Stomach (tissue), 8 donors: ENCODE measurements at regions not wholly inside any gene's neighbourhood (a gene's known extent, or its start where the extent isn't known, plus 50 kb on each side); places are given as distances from the start of the nearest gene placed in this dataset.
A peak's percentile ranks its signal among the peaks of the same experiment; 100 is the strongest.
"Not testable (repeated sequence)": the region's sequence is repeated elsewhere in the genome, so short reads cannot be mapped to it uniquely, and the experiment has no call there.

Experiments
- DNase-seq, 2 donors: peaks; one replicate each; pipeline versions ENCODE4 v3.0.0 to v3.0.0-alpha.2; 2013 to 2019
- H3K27ac ChIP-seq, 5 donors: fragments of 200-600 bp in 4 of 5; sonication (generic) in 4 of 5; one replicate each; pipeline ENCODE4 v1.5.1; 2013 to 2019; ENCODE audit warnings: mild to moderate bottlenecking in 1 of 5, moderate library complexity in 1 of 5
- H3K27me3 ChIP-seq, 3 donors: fragments of 200-600 bp; sonication (generic); one replicate each; pipeline ENCODE4 v1.5.1; 2017 to 2019; ENCODE audit warnings: mixed run types in 1 of 3
- H3K36me3 ChIP-seq, 4 donors: fragments of 200-600 bp; sonication (generic); 1 replicate in 3 of 4; 2 replicates in 1 of 4; pipeline ENCODE4 v1.5.1; 2016 to 2019
- H3K4me1 ChIP-seq, 4 donors: fragments of 200-600 bp; sonication (generic); one replicate each; pipeline ENCODE4 v1.5.1; 2016 to 2019
- H3K4me3 ChIP-seq, 4 donors: fragments of 200-600 bp; sonication (generic) in 3 of 4; one replicate each; pipeline ENCODE4 v1.5.1; 2016 to 2019; ENCODE audit warnings: mild to moderate bottlenecking in 1 of 4
- H3K9me3 ChIP-seq, 4 donors: fragments of 200-600 bp; sonication (generic); one replicate each; pipeline ENCODE4 v1.5.1; 2016 to 2019
- CTCF ChIP-seq, 7 experiments: fragments of 450-650 bp in 4 of 7; fragments of 200-600 bp in 3 of 7; sonication (generic) in 3 of 7; IDR thresholded peaks; one replicate each; pipeline ENCODE4 v1.5.1; 2016 to 2019; ENCODE audit warnings: antibody characterized with exemption in 7 of 7, control low read depth in 2 of 7, mild to moderate bottlenecking in 1 of 7
- EP300 ChIP-seq: sonication (generic); formaldehyde crosslinking; IDR thresholded peaks from one replicate; pipeline ENCODE4 v1.6.1; 2017; ENCODE audit warnings: antibody characterized with exemption
- POLR2A ChIP-seq, 4 donors: fragments of 450-650 bp; IDR thresholded peaks; one replicate each; pipeline ENCODE4 v1.6.1; 2016; ENCODE audit warnings: antibody characterized with exemption in 4 of 4, control low read depth in 2 of 4, mild to moderate bottlenecking in 1 of 4, moderate library complexity in 1 of 4
- POLR2AphosphoS5 ChIP-seq, 3 donors: sonication (generic); formaldehyde crosslinking; IDR thresholded peaks; one replicate each; pipeline ENCODE4 v1.6.1; 2016; ENCODE audit warnings: antibody characterized with exemption in 3 of 3
- WGBS, 5 donors: extraction: QIAGEN DNeasy Blood & Tissue Kit in 3 of 5; methylation state at CpG; one replicate each; pipeline versions ENCODE4 v1.1.5 to v1.1.7; 2013 to 2018; 5-methylcytosine and 5-hydroxymethylcytosine counted together
- intact Hi-C: fragments of 100-400 bp; cut with DNase I; formaldehyde crosslinking; loops from one replicate; pipeline ENCODE4 v1.15.1; 2023; ENCODE audit warnings: low total_unique reads
- donor health status: healthy with polysubstance abuse.
- donor health status: Bipolar disorder and iron deficiency.
- donor health status: healthy.

- DNase-seq, result no peak
- H3K27ac ChIP-seq, result peak overlapping the region in 1 of 5 donors; percentile 64
- intact Hi-C loops, result no loop called here
- TF ChIP-seq POLR2A (IDR thresholded peaks at IDR 0.05) (no peak), EP300 (no peak), CTCF (IDR thresholded peaks at IDR 0.05) (no peak), POLR2AphosphoS5 (IDR thresholded peaks at IDR 0.05) (no peak)
- no peaks in the 10 kb centered on the region for H3K4me1 ChIP-seq
- H3K4me3 ChIP-seq, result no peak overlapping the region
- H3K36me3 ChIP-seq, result no peaks in the 10 kb centered on the region
- peaks cover 0 to 12% (median 4%) of the 10 kb centered on the region in 3 donors for H3K27me3 ChIP-seq
- H3K9me3 ChIP-seq, result peaks cover 0 to 5% (median 0%) of the 10 kb centered on the region in 4 donors
- WGBS, 5 donors, result 68 to 85% (median 80%) methylated on average over 3 of the region's 3 CpGs
Observed at GRCh38 chr20:48024539-48024938, 239.3 kb upstream of the SULF2 start.

GRCh38 chr20:48020696-48021095 lies 235.4 kb upstream of the SULF2 start:
- H3K36me3 ChIP-seq, intact Hi-C loops, DNase-seq, H3K27ac ChIP-seq, H3K9me3 ChIP-seq, H3K4me3 ChIP-seq, H3K4me1 ChIP-seq: not testable (repeated sequence)
- WGBS, 5 donors, result 77 to 90% (median 83%) methylated on average over 6 of the region's 6 CpGs
- H3K27me3 ChIP-seq, result peaks cover 0 to 21% (median 8%) of the 10 kb centered on the region in 3 donors

- TF ChIP-seq POLR2A (IDR thresholded peaks at IDR 0.05) (no peak), POLR2AphosphoS5 (IDR thresholded peaks at IDR 0.05) (no peak), EP300 (no peak), CTCF (IDR thresholded peaks at IDR 0.05) (no peak)
- H3K36me3 ChIP-seq, result no peaks in the 10 kb centered on the region
- H3K4me1 ChIP-seq, result no peaks in the 10 kb centered on the region
- H3K27me3 ChIP-seq, result peaks cover 0 to 18% (median 8%) of the 10 kb centered on the region in 3 donors
- 66 to 77% (median 69%) methylated on average over 5 to 6 of the region's 6 CpGs for WGBS, 5 donors
- peaks cover 0 to 5% (median 0%) of the 10 kb centered on the region in 4 donors for H3K9me3 ChIP-seq
- intact Hi-C loops, result no loop called here
- no peak overlapping the region for H3K27ac ChIP-seq
- no peak overlapping the region for H3K4me3 ChIP-seq
- no peak for DNase-seq
Observed at GRCh38 chr20:48019940-48020339, 234.7 kb upstream of the SULF2 start.

- no peak for DNase-seq
- TF ChIP-seq EP300 (no peak), POLR2A (IDR thresholded peaks at IDR 0.05) (no peak), POLR2AphosphoS5 (IDR thresholded peaks at IDR 0.05) (no peak), CTCF (IDR thresholded peaks at IDR 0.05) (no peak)
- peaks cover 0 to 5% (median 0%) of the 10 kb centered on the region in 4 donors for H3K9me3 ChIP-seq
- peaks cover 0 to 17% (median 8%) of the 10 kb centered on the region in 3 donors for H3K27me3 ChIP-seq
- no peaks in the 10 kb centered on the region for H3K4me1 ChIP-seq
- whole genome bisulfite sequencing, 5 donors, result 70 to 92% (median 87%) methylated on average over 4 of the region's 4 CpGs
- intact Hi-C loops, result no loop called here
- no peak overlapping the region for H3K27ac ChIP-seq
- no peak overlapping the region for H3K4me3 ChIP-seq
- H3K36me3 ChIP-seq, result no peaks in the 10 kb centered on the region
Observed at GRCh38 chr20:48019496-48019895, 234.2 kb upstream of the SULF2 start.

GRCh38 chr20:48018851-48019250 lies 233.6 kb upstream of the SULF2 start:
- 63 to 77% (median 68%) methylated on average over 6 of the region's 6 CpGs for WGBS, 5 donors
- intact Hi-C loops, result not testable (repeated sequence)

More at GRCh38 chr20:48018851-48019250, 233.6 kb upstream of the SULF2 start:
- H3K36me3 ChIP-seq, H3K4me1 ChIP-seq, H3K4me3 ChIP-seq, H3K9me3 ChIP-seq, DNase-seq, H3K27ac ChIP-seq: not testable (repeated sequence)
- peaks cover 0 to 17% (median 8%) of the 10 kb centered on the region in 3 donors for H3K27me3 ChIP-seq
